CD4-positive, CD25-positive, alpha-beta regulatory T cell (primary cell): ENCODE measurements at regions not wholly inside any gene's neighbourhood (a gene's known extent, or its start where the extent isn't known, plus 50 kb on each side); places are given as distances from the start of the nearest gene placed in this dataset.

Experiments used
- ATAC-seq, 2 donors: fragments of 150-1000 bp; cut with Tn5 transposase; one replicate each; pipeline ENCODE4 v1.10.0; 2021; ENCODE audit warnings: low read depth in 2 of 2, moderate number of reproducible peaks in 2 of 2, moderate library complexity in 1 of 2
- DNase-seq, 3 donors: peaks; one replicate each; pipeline versions ENCODE4 v3.0.0 to v3.0.0-alpha.2; 2012 to 2022; ENCODE audit warnings: mixed read lengths in 1 of 3
- H3K27ac ChIP-seq: one replicate; pipeline ENCODE4 v1.7.0; 2013; ENCODE audit warnings: mild to moderate bottlenecking, low read length; ENCODE audit not compliant: insufficient read depth, poor library complexity, severe bottlenecking
- H3K27me3 ChIP-seq: one replicate; pipeline ENCODE4 v1.7.0; 2013; ENCODE audit warnings: low read length; ENCODE audit not compliant: control insufficient read depth, insufficient read depth
- H3K36me3 ChIP-seq: one replicate; pipeline ENCODE4 v1.7.0; 2013; ENCODE audit warnings: mild to moderate bottlenecking, low read length, moderate library complexity; ENCODE audit not compliant: control insufficient read depth, insufficient read depth
- H3K4me1 ChIP-seq: 2 replicates; pipeline ENCODE4 v1.7.0; 2013; ENCODE audit warnings: mild to moderate bottlenecking, low read length; ENCODE audit not compliant: insufficient read depth, control insufficient read depth, poor library complexity, severe bottlenecking
- H3K4me3 ChIP-seq: one replicate; pipeline ENCODE4 v1.7.0; 2013; ENCODE audit warnings: low read depth, mild to moderate bottlenecking, low read length, moderate library complexity
- H3K9me3 ChIP-seq, 2 experiments: 1 replicate in 1 of 2; 2 replicates in 1 of 2; pipeline ENCODE4 v1.7.0; 2013; ENCODE audit warnings: low read length in 2 of 2, mild to moderate bottlenecking in 1 of 2, moderate library complexity in 1 of 2; ENCODE audit not compliant: control insufficient read depth in 2 of 2
- H3K27ac Mint-ChIP-seq, 3 donors: one replicate each; pipeline ENCODE4 v1.8.0; 2020 to 2022; ENCODE audit warnings: mild to moderate bottlenecking in 3 of 3, mixed read lengths in 3 of 3, moderate library complexity in 2 of 3
- H3K27me3 Mint-ChIP-seq: one replicate; pipeline ENCODE4 v1.8.0; 2022; ENCODE audit warnings: mild to moderate bottlenecking, mixed read lengths
- H3K36me3 Mint-ChIP-seq: one replicate; pipeline ENCODE4 v1.8.0; 2020; ENCODE audit warnings: mixed read lengths
- H3K4me1 Mint-ChIP-seq, 4 donors: one replicate each; pipeline ENCODE4 v1.8.0; 2020 to 2022; ENCODE audit warnings: mixed read lengths in 4 of 4, mild to moderate bottlenecking in 1 of 4
- H3K4me3 Mint-ChIP-seq, 4 donors: one replicate each; pipeline ENCODE4 v1.8.0; 2020 to 2022; ENCODE audit warnings: mild to moderate bottlenecking in 4 of 4, mixed read lengths in 4 of 4, moderate library complexity in 3 of 4
- H3K9me3 Mint-ChIP-seq, 7 donors: one replicate each; pipeline ENCODE4 v1.8.0; 2020 to 2022; ENCODE audit warnings: mixed read lengths in 7 of 7, mild to moderate bottlenecking in 3 of 7, moderate library complexity in 2 of 7

GRCh38 chr3:99232696-99233095 is 331.2 kb upstream of the DCBLD2 start:
- no peaks in the 10 kb centered on the region for H3K4me1 ChIP-seq
- H3K36me3 ChIP-seq = no peaks in the 10 kb centered on the region
- Mint-ChIP-seq H3K27me3 (no peaks in the 10 kb centered on the region), H3K9me3 (peaks cover 0 to 16% (median 5%) of the 10 kb centered on the region in 7 donors), H3K27ac (no peak overlapping the region), H3K4me3 (no peak overlapping the region), H3K36me3 (no peaks in the 10 kb centered on the region), H3K4me1 (no peaks in the 10 kb centered on the region)
- H3K27me3 ChIP-seq = no peaks in the 10 kb centered on the region
- no peak overlapping the region for H3K27ac ChIP-seq
- no peak for DNase-seq
- H3K9me3 ChIP-seq = no peaks in the 10 kb centered on the region
- H3K4me3 ChIP-seq = no peak overlapping the region
- ATAC-seq = no peak

GRCh38 chr3:99218468-99218867 is 317.0 kb upstream of the DCBLD2 start:
- Histone ChIP-seq H3K27me3 (no peaks in the 10 kb centered on the region), H3K27ac (no peak overlapping the region), H3K4me1 (no peaks in the 10 kb centered on the region), H3K36me3 (no peaks in the 10 kb centered on the region), H3K4me3 (no peak overlapping the region), H3K9me3 (peaks cover 0 to 9% of the 10 kb centered on the region in 2 experiments)
- no peaks in the 10 kb centered on the region for H3K27me3 Mint-ChIP-seq
- no peak overlapping the region for H3K4me3 Mint-ChIP-seq
- ATAC-seq (no peak), DNase-seq (no peak)
- H3K4me1 Mint-ChIP-seq = no peaks in the 10 kb centered on the region
- H3K27ac Mint-ChIP-seq = no peak overlapping the region
- H3K36me3 Mint-ChIP-seq = no peaks in the 10 kb centered on the region
- peaks cover 0 to 25% (median 9%) of the 10 kb centered on the region in 7 donors for H3K9me3 Mint-ChIP-seq

GRCh38 chr3:99212969-99213368 is 311.5 kb upstream of the DCBLD2 start:
- no peaks in the 10 kb centered on the region for H3K4me1 Mint-ChIP-seq
- ATAC-seq = no peak
- H3K9me3 ChIP-seq = peaks cover 0 to 6% of the 10 kb centered on the region in 2 experiments
- no peak overlapping the region for H3K4me3 ChIP-seq
- H3K36me3 Mint-ChIP-seq = no peaks in the 10 kb centered on the region
- no peaks in the 10 kb centered on the region for H3K4me1 ChIP-seq
- H3K36me3 ChIP-seq = no peaks in the 10 kb centered on the region
- H3K9me3 Mint-ChIP-seq = peaks cover 0 to 12% (median 7%) of the 10 kb centered on the region in 7 donors
- no peak for DNase-seq
- no peaks in the 10 kb centered on the region for H3K27me3 ChIP-seq
- no peak overlapping the region for H3K4me3 Mint-ChIP-seq
- no peak overlapping the region for H3K27ac Mint-ChIP-seq
- no peaks in the 10 kb centered on the region for H3K27me3 Mint-ChIP-seq
- no peak overlapping the region for H3K27ac ChIP-seq

- no peak for DNase-seq
- H3K9me3 ChIP-seq = peaks cover 0 to 5% of the 10 kb centered on the region in 2 experiments
- H3K4me1 ChIP-seq = no peaks in the 10 kb centered on the region
- Mint-ChIP-seq H3K36me3 (no peaks in the 10 kb centered on the region), H3K9me3 (peaks cover 0 to 9% (median 7%) of the 10 kb centered on the region in 7 donors), H3K4me1 (no peaks in the 10 kb centered on the region), H3K27ac (no peak overlapping the region), H3K4me3 (no peak overlapping the region), H3K27me3 (no peaks in the 10 kb centered on the region)
- no peak overlapping the region for H3K4me3 ChIP-seq
- ATAC-seq = no peak
- H3K36me3 ChIP-seq = no peaks in the 10 kb centered on the region
- no peaks in the 10 kb centered on the region for H3K27me3 ChIP-seq
- H3K27ac ChIP-seq = no peak overlapping the region
These were observed 309.8 kb upstream of the DCBLD2 start for GRCh38 chr3:99211309-99211708.

GRCh38 chr3:99199021-99199420 is 297.5 kb upstream of the DCBLD2 start:
- Mint-ChIP-seq H3K36me3 (no peaks in the 10 kb centered on the region), H3K4me3 (no peak overlapping the region), H3K9me3 (peaks cover 0 to 10% (median 5%) of the 10 kb centered on the region in 7 donors), H3K4me1 (no peaks in the 10 kb centered on the region), H3K27me3 (no peaks in the 10 kb centered on the region), H3K27ac (no peak overlapping the region)
- Histone ChIP-seq H3K27me3 (no peaks in the 10 kb centered on the region), H3K27ac (no peak overlapping the region), H3K4me1 (no peaks in the 10 kb centered on the region), H3K9me3 (no peaks in the 10 kb centered on the region), H3K4me3 (no peak overlapping the region), H3K36me3 (no peaks in the 10 kb centered on the region)
- no peak for DNase-seq
- no peak for ATAC-seq

- H3K27ac ChIP-seq = no peak overlapping the region
- no peaks in the 10 kb centered on the region for H3K36me3 ChIP-seq
- DNase-seq (no peak), ATAC-seq (no peak)
- no peaks in the 10 kb centered on the region for H3K4me1 ChIP-seq
- no peak overlapping the region for H3K27ac Mint-ChIP-seq
- no peaks in the 10 kb centered on the region for H3K9me3 ChIP-seq
- peaks cover 0 to 11% (median 1%) of the 10 kb centered on the region in 7 donors for H3K9me3 Mint-ChIP-seq
- H3K4me3 Mint-ChIP-seq = no peak overlapping the region
- H3K27me3 Mint-ChIP-seq = no peaks in the 10 kb centered on the region
- no peaks in the 10 kb centered on the region for H3K27me3 ChIP-seq
- H3K4me1 Mint-ChIP-seq = no peaks in the 10 kb centered on the region
- H3K4me3 ChIP-seq = no peak overlapping the region
- H3K36me3 Mint-ChIP-seq = no peaks in the 10 kb centered on the region
These were observed 289.7 kb upstream of the DCBLD2 start for GRCh38 chr3:99191186-99191585.

GRCh38 chr3:99188936-99189335 is 287.4 kb upstream of the DCBLD2 start:
- Histone ChIP-seq H3K4me1 (no peaks in the 10 kb centered on the region), H3K27ac (no peak overlapping the region), H3K36me3 (no peaks in the 10 kb centered on the region), H3K9me3 (no peaks in the 10 kb centered on the region), H3K27me3 (no peaks in the 10 kb centered on the region), H3K4me3 (no peak overlapping the region)
- Mint-ChIP-seq H3K36me3 (no peaks in the 10 kb centered on the region), H3K9me3 (peaks cover 0 to 9% (median 1%) of the 10 kb centered on the region in 7 donors), H3K4me3 (no peak overlapping the region), H3K4me1 (no peaks in the 10 kb centered on the region), H3K27me3 (no peaks in the 10 kb centered on the region), H3K27ac (no peak overlapping the region)
- ATAC-seq (no peak), DNase-seq (no peak)

GRCh38 chr3:99186016-99186415 is 284.5 kb upstream of the DCBLD2 start:
- Mint-ChIP-seq H3K36me3 (no peaks in the 10 kb centered on the region), H3K27me3 (no peaks in the 10 kb centered on the region), H3K4me1 (no peaks in the 10 kb centered on the region), H3K27ac (no peak overlapping the region), H3K4me3 (no peak overlapping the region), H3K9me3 (peaks cover 0 to 6% (median 1%) of the 10 kb centered on the region in 7 donors)
- Histone ChIP-seq H3K36me3 (no peaks in the 10 kb centered on the region), H3K27ac (no peak overlapping the region), H3K9me3 (no peaks in the 10 kb centered on the region), H3K4me1 (no peaks in the 10 kb centered on the region), H3K4me3 (no peak overlapping the region), H3K27me3 (no peaks in the 10 kb centered on the region)
- ATAC-seq = no peak
- no peak for DNase-seq
